A172 (cell line): ENCODE measurements at regions not wholly inside any gene's neighbourhood (a gene's known extent, or its start where the extent isn't known, plus 50 kb on each side); places are given as distances from the start of the nearest gene placed in this dataset.

Experiments
- DNase-seq: peaks from one replicate; pipeline ENCODE4 v3.0.0-alpha.2; 2015; ENCODE audit warnings: low spot score

GRCh38 chr3:84877092-84877491, 81.7 kb upstream of the CADM2 start:
- no peak for DNase-seq

DNA sequence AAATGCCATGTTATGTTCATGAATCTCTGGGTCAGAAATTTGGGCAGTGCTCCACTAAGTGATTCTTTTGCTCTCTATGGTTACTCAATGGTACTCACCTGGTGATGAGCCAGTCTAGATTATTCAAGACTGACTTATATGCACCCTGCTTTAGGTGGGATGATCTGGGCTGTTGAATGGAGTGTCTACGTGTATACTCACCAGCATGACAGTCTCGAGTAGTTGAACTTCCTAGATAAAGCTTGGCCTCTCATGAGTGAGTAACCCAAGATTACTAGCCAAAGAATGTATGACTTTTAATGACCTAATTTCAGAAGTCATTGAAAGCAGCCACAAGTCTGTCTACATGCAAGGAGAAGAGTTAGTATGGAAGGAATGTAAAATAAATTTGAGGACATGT, 77.5 kb upstream of the CADM2 start:
- DNase-seq: no peak

GRCh38 chr3:84885199-84885882, 73.4 kb upstream of the CADM2 start:
- no peak for DNase-seq

DNA sequence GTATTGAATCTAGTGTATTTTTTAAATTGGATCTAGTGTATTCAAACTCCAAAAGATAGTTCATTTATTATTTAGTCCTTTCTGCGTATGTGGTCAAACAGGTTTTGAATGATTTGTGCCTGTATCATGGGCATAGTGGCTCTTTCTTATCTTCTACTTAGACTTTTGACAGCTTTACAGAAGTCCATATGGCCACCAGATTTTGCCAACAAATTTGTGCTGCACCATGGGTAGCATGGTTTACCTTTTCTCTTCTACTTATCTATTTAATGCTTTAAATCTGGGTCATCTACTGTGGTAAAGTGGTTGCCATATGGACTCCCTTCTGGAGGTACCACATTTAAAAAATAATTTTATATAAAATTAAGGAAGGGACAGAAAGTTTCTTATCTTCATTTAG, 66.9 kb upstream of the CADM2 start:
- DNase-seq: no peak

GRCh38 chr3:84893211-84893610, 65.6 kb upstream of the CADM2 start:
- DNase-seq: no peak

- no peak for DNase-seq
These were observed 54.6 kb upstream of the CADM2 start for GRCh38 chr3:84904212-84904611.

DNA sequence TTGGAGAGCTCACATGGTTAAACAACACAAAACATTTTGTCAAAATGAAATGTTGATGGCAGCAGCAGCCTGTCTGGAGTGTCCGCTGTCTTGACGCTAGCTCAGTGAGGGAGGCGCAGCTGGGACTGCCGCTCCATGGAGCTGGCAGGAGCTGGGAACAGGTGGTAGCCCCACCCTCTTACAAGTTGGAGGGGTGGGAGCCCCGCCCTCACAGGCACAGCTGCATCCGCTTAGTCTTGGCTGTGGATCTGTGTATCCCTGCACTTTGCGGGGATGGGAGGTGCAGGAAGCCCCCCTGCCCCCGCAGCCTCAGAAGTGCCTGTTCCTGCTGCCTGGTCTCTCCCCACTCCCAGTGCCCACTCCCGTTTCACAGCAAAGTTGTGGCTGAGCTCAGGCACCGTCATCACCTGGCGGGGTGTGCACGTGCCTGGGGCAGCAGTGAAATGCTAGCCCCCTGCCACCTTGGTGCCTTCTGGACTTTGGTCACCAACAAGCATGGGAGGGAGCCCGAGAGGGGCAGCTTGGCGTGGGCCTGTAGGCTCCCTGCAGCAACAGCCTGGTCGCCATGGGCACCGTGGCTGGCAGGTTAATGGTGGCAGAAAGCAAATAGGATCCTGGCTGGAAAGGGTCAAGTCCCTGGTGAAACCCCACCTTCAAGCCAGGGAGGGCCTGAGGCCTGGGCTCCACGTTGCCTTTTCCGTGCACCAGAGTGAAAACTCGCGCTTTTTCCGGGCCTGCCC, 53.8 kb upstream of the CADM2 start:
- DNase-seq: no peak

- no peak for DNase-seq
These were observed 53.3 kb upstream of the CADM2 start for GRCh38 chr3:84905556-84905920.

- no peak for DNase-seq
These were observed 52.7 kb upstream of the CADM2 start for GRCh38 chr3:84906065-84906464.
